Esophagus muscularis mucosa (tissue), 4 donors: ENCODE measurements at regions not wholly inside any gene's neighbourhood (a gene's known extent, or its start where the extent isn't known, plus 50 kb on each side); places are given as distances from the start of the nearest gene placed in this dataset.

ENCODE experiments used
- DNase-seq: peaks from one replicate; pipeline ENCODE4 v3.0.0-alpha.2; 2017; ENCODE audit errors: extremely low spot score
- H3K27ac ChIP-seq, 4 donors: fragments of 200-600 bp; sonication (generic); replicated peaks in 1 of 4; 1 replicate in 3 of 4; 2 replicates in 1 of 4; pipeline ENCODE4 v1.5.1; 2016 to 2019; ENCODE audit warnings: mild to moderate bottlenecking in 1 of 4
- H3K27me3 ChIP-seq, 4 donors: fragments of 200-600 bp; sonication (generic); one replicate each; pipeline versions ENCODE4 v1.5.1 to v1.6.0; 2016 to 2019
- H3K36me3 ChIP-seq, 4 donors: fragments of 200-600 bp; sonication (generic); one replicate each; pipeline ENCODE4 v1.5.1; 2016 to 2019
- H3K4me1 ChIP-seq, 4 donors: fragments of 200-600 bp; sonication (generic); one replicate each; pipeline ENCODE4 v1.5.1; 2016 to 2019
- H3K4me3 ChIP-seq, 4 donors: fragments of 200-600 bp; sonication (generic); 1 replicate in 2 of 4; 2 replicates in 2 of 4; pipeline ENCODE4 v1.5.1; 2016 to 2019; ENCODE audit warnings: mild to moderate bottlenecking in 4 of 4, moderate library complexity in 1 of 4
- H3K9me3 ChIP-seq, 4 donors: fragments of 200-600 bp; sonication (generic); 1 replicate in 3 of 4; 2 replicates in 1 of 4; pipeline ENCODE4 v1.5.1; 2016 to 2019
- CTCF ChIP-seq, 3 experiments: fragments of 200-600 bp in 2 of 3; fragments of 450-650 bp in 1 of 3; sonication (generic) in 2 of 3; IDR thresholded peaks; one replicate each; pipeline ENCODE4 v1.5.1; 2017 to 2019; ENCODE audit warnings: antibody characterized with exemption in 3 of 3, mild to moderate bottlenecking in 2 of 3, moderate library complexity in 1 of 3
- EP300 ChIP-seq: sonication (generic); formaldehyde crosslinking; IDR thresholded peaks from one replicate; pipeline ENCODE4 v1.6.1; 2017; ENCODE audit warnings: antibody characterized with exemption
- POLR2A ChIP-seq: fragments of 450-650 bp; IDR thresholded peaks from one replicate; pipeline ENCODE4 v1.6.1; 2017; ENCODE audit warnings: antibody characterized with exemption, moderate library complexity, mild to moderate bottlenecking, low read depth
- POLR2AphosphoS5 ChIP-seq, 2 donors: sonication (generic); formaldehyde crosslinking; IDR thresholded peaks; one replicate each; pipeline ENCODE4 v1.6.1; 2017; ENCODE audit warnings: antibody characterized with exemption in 2 of 2
- WGBS: methylation state at CpG from one replicate; pipeline ENCODE4 v1.1.5; 2018; 5-methylcytosine and 5-hydroxymethylcytosine counted together
- intact Hi-C: fragments of 100-400 bp; cut with DNase I; formaldehyde crosslinking; loops from one replicate; pipeline ENCODE4 v1.15.1; 2023

GRCh38 chr3:46080969-46081345 lies 53.7 kb upstream of the XCR1 start:
- TF ChIP-seq POLR2AphosphoS5 (IDR thresholded peaks at IDR 0.05) (no peak), EP300 (no peak), CTCF (IDR thresholded peaks at IDR 0.05) (no peak), POLR2A (no peak)
- H3K4me1 ChIP-seq = peaks cover 0 to 4% (median 2%) of the 10 kb centered on the region in 4 donors
- WGBS = 60% methylated on average over 2 of the region's 2 CpGs

DNA sequence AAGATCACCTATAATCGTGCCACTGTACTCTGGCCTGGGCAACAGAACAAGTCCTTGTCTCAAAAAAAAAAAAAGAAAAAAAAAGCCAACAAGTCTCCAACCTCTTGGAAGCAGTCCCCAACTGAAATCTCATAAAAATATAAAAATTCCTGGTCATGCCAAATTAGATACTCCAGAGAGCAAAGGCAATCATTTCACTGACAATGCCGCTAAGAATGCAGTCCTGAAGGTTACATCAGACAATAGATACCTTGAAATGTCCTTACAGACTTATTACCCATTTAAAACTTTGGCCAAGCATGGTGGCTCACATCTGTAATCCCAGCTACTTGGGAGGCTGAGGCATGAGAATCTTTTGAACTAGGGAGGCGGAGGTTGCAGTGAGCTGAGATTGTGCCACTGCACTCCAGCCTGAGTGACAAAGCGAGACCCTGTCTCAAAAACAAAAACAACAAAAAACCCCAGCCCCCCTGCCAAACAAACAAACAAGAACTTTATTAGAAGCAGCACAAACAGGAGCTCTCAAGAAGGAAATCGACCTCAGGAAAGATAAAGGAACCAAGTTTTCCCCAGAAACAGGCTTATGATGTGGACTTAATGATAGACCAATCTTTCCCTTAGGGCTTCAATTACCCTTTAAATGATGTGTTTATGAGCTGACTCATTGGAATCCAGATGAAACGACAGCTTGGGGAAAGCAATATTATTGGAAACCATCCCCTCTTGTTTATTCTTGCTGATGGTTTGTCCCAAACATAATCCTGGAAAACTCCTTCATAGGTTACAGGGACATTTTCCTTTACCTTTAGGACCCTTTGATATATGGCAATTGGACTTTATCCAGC lies 53.1 kb upstream of the XCR1 start:
- no peak for DNase-seq
- 73% methylated on average over 6 of the region's 6 CpGs for WGBS
- Histone ChIP-seq H3K27me3 (no peaks in the 10 kb centered on the region), H3K4me1 (peaks cover 0 to 4% (median 2%) of the 10 kb centered on the region in 4 donors), H3K36me3 (no peaks in the 10 kb centered on the region), H3K9me3 (no peaks in the 10 kb centered on the region), H3K27ac (peak overlapping the region in 1 of 4 donors; percentile 37), H3K4me3 (no peak overlapping the region)
- TF ChIP-seq EP300 (no peak), POLR2AphosphoS5 (IDR thresholded peaks at IDR 0.05) (no peak), POLR2A (no peak), CTCF (IDR thresholded peaks at IDR 0.05) (no peak)
- intact Hi-C loops = loop anchor here (10.0 kb wide), 1 partner anchor 294 kb away; the partner anchor contains the start of gene CCR5

More at GRCh38 chr3:46080969-46081345, 53.7 kb upstream of the XCR1 start:
- no peak for DNase-seq
- Histone ChIP-seq H3K36me3 (no peaks in the 10 kb centered on the region), H3K27ac (no peak overlapping the region), H3K27me3 (no peaks in the 10 kb centered on the region), H3K4me3 (no peak overlapping the region), H3K9me3 (no peaks in the 10 kb centered on the region)
- intact Hi-C loops = loop anchor here (10.0 kb wide), 1 partner anchor 294 kb away; the partner anchor contains the start of gene CCR5

DNA sequence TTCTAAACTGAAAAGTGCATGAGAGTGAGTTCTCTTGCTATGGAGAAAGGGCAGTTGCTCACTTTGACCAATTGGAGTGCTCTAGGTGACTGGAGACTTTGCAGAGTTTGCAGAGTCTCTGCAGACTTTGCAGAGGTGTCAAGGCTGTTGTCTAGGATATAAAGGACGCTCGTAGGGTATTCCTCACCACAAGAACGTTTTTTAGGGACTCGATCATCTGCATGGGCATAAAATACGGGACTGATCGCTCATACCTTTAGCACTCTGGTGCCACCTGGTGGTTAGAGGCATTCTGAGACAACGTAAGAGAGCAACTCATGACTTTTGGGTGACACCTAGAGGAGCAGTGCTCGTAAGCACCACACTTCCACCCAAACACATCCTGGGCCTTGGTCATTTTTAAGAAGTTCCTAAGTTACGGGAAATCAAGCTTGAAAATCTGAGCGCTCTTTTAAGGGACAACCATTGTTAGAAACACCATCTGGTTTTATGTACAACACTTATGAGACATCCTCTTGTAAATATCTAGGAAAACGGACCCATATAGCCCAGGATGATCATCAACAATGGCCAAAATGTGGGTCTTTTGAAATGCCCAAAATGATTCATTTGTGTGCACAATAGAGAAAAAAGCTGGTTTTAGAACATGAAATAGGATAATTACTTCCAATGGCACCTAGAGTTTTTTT lies 51.6 kb upstream of the XCR1 start:
- TF ChIP-seq POLR2A (no peak), EP300 (no peak), POLR2AphosphoS5 (IDR thresholded peaks at IDR 0.05) (peak in 1 of 2 donors; percentile 37), CTCF (IDR thresholded peaks at IDR 0.05) (peak; percentile 96 to 98 (median 98))
- Histone ChIP-seq H3K4me1 (peaks cover 0 to 4% (median 2%) of the 10 kb centered on the region in 4 donors), H3K4me3 (peak overlapping the region in 1 of 4 donors; percentile 43), H3K27me3 (no peaks in the 10 kb centered on the region), H3K27ac (no peak overlapping the region), H3K9me3 (no peaks in the 10 kb centered on the region), H3K36me3 (no peaks in the 10 kb centered on the region)
- intact Hi-C loops = loop anchor here (1.0 to 5.0 kb wide), 2 partner anchors 140 to 317 kb away; no protein-coding TSS in a partner anchor
- peak; percentile 97 for DNase-seq
- 13% methylated on average over 9 of the region's 11 CpGs for WGBS
